MCF 10A (cell line): ENCODE measurements at regions not wholly inside any gene's neighbourhood (a gene's known extent, or its start where the extent isn't known, plus 50 kb on each side); places are given as distances from the start of the nearest gene placed in this dataset.

Source experiments
- BruUV-seq: library from RNA; stranded (reverse); fragments of 400-500 nt; replicated peaks from 2 replicates; lab custom pipeline; 2021; lab: Mats Ljungman, UMichigan
- CTCF ChIA-PET: fragments of 300-600 bp; sonication (Branson Sonifier 250); formaldehyde crosslinking; extraction: SDS; loops from one replicate; lab custom pipeline; 2021; ENCODE audit warnings: antibody characterized with exemption, inconsistent platforms; lab: Yijun Ruan, JAX
- POLR2A ChIA-PET: fragments of 300-600, 350-650 bp; sonication (Branson Sonifier 250); formaldehyde crosslinking; extraction: SDS; loops from one replicate; lab custom pipeline; 2020; ENCODE audit warnings: antibody characterized with exemption, inconsistent platforms; lab: Yijun Ruan, JAX
- DNase-seq: peaks from one replicate; pipeline ENCODE4 v3.0.0-alpha.2; 2018; ENCODE audit not compliant: unreplicated experiment
- H3K27ac Mint-ChIP-seq: one replicate; pipeline ENCODE4 v1.8.0; 2022; ENCODE audit warnings: mild to moderate bottlenecking, low read depth, mixed read lengths; ENCODE audit not compliant: unreplicated experiment
- H3K27me3 Mint-ChIP-seq: one replicate; pipeline ENCODE4 v1.8.0; 2022; ENCODE audit warnings: mixed read lengths; ENCODE audit not compliant: insufficient read depth, unreplicated experiment
- H3K36me3 Mint-ChIP-seq: one replicate; pipeline ENCODE4 v1.8.0; 2022; ENCODE audit warnings: mild to moderate bottlenecking, moderate library complexity, mixed read lengths; ENCODE audit not compliant: insufficient read depth, unreplicated experiment
- H3K4me1 Mint-ChIP-seq: one replicate; pipeline ENCODE4 v1.8.0; 2022; ENCODE audit warnings: mixed read lengths; ENCODE audit not compliant: insufficient read depth, unreplicated experiment
- H3K4me3 Mint-ChIP-seq: one replicate; pipeline ENCODE4 v1.8.0; 2022; ENCODE audit warnings: mild to moderate bottlenecking, moderate library complexity, mixed read lengths; ENCODE audit not compliant: unreplicated experiment
- H3K9me3 Mint-ChIP-seq: one replicate; pipeline ENCODE4 v1.8.0; 2022; ENCODE audit warnings: mixed read lengths; ENCODE audit not compliant: unreplicated experiment
- CTCF ChIP-seq: fragments of 200-600 bp; IDR thresholded peaks from one replicate; pipeline ENCODE4 v1.8.0; 2022; ENCODE audit warnings: antibody characterized with exemption, mild to moderate bottlenecking; ENCODE audit not compliant: unreplicated experiment
- intact Hi-C: fragments of 100-400 bp; cut with micrococcal nuclease; formaldehyde crosslinking; loops from 2 replicates; pipeline ENCODE4 v1.14.1; 2022

GRCh38 chr2:137847443-137847842, 116.8 kb upstream of the HNMT start:
- H3K4me1 Mint-ChIP-seq: no peaks in the 10 kb centered on the region
- no peak for TF ChIP-seq CTCF
- peaks cover 11% of the 10 kb centered on the region for H3K27me3 Mint-ChIP-seq
- CTCF ChIA-PET: no interaction called here
- intact Hi-C loops: no loop called here
- DNase-seq: no peak
- H3K36me3 Mint-ChIP-seq: no peaks in the 10 kb centered on the region
- no peak overlapping the region for H3K4me3 Mint-ChIP-seq
- no peaks in the 10 kb centered on the region for H3K9me3 Mint-ChIP-seq
- POLR2A ChIA-PET: no interaction called here
- no peak overlapping the region for H3K27ac Mint-ChIP-seq
- no TSS peak for BruUV-seq

GRCh38 chr2:137857881-137858280, 106.4 kb upstream of the HNMT start:
- CTCF ChIA-PET: no interaction called here
- TF ChIP-seq CTCF: no peak
- H3K27me3 Mint-ChIP-seq: peaks cover 75% of the 10 kb centered on the region
- H3K9me3 Mint-ChIP-seq: no peaks in the 10 kb centered on the region
- H3K4me3 Mint-ChIP-seq: no peak overlapping the region
- BruUV-seq: no TSS peak
- intact Hi-C loops: no loop called here
- no peak for DNase-seq
- H3K4me1 Mint-ChIP-seq: no peaks in the 10 kb centered on the region
- no peaks in the 10 kb centered on the region for H3K36me3 Mint-ChIP-seq
- POLR2A ChIA-PET: no interaction called here
- no peak overlapping the region for H3K27ac Mint-ChIP-seq

DNA sequence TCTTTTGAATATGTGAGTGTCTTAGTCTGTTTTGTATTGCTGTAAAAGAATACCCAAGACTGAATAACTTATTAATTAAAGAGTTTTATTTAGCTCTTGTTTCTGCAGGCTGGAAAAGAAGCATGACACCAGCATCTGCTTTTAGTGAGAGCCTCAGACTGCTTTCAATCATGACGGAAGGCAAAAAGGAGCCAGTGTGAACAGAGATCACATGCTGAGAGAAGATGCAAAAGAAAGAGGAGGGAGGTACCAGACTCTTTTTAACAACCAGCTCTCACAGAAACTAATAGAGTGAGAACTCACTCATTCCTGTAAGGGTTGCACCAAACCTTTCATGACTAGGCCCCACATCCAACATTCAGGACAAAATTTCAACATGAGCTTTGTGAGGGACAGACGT, 101.6 kb upstream of the HNMT start:
- intact Hi-C loops: no loop called here
- ChIA-PET CTCF (interaction anchor here (0.7 to 4.6 kb wide), 5 partner anchors 11 to 964 kb away, joined by 3 to 41 read pairs (median 4); no protein-coding TSS in a partner anchor), POLR2A (interaction anchor here (0.6 kb wide), 1 partner anchor 10 kb away, joined by 3 read pairs; no protein-coding TSS in a partner anchor)
- no peak overlapping the region for H3K4me3 Mint-ChIP-seq
- no TSS peak for BruUV-seq
- H3K27me3 Mint-ChIP-seq: peaks cover 53% of the 10 kb centered on the region
- no peaks in the 10 kb centered on the region for H3K9me3 Mint-ChIP-seq
- DNase-seq: no peak
- no peak overlapping the region for H3K27ac Mint-ChIP-seq
- no peak for TF ChIP-seq CTCF
- H3K36me3 Mint-ChIP-seq: no peaks in the 10 kb centered on the region
- no peaks in the 10 kb centered on the region for H3K4me1 Mint-ChIP-seq

GRCh38 chr2:137865954-137866540, 98.2 kb upstream of the HNMT start:
- intact Hi-C loops: loop anchor here (1.0 kb wide), 3 partner anchors 20 to 961 kb away; no protein-coding TSS in a partner anchor
- no peak overlapping the region for H3K4me3 Mint-ChIP-seq
- no peaks in the 10 kb centered on the region for H3K9me3 Mint-ChIP-seq
- DNase-seq: peak; percentile 66
- H3K36me3 Mint-ChIP-seq: no peaks in the 10 kb centered on the region
- no peaks in the 10 kb centered on the region for H3K4me1 Mint-ChIP-seq
- peaks cover 21% of the 10 kb centered on the region for H3K27me3 Mint-ChIP-seq
- POLR2A ChIA-PET: no interaction called here
- CTCF ChIA-PET: interaction anchor here (0.5 to 4.6 kb wide), 16 partner anchors 10 to 1413 kb away, joined by 3 to 41 read pairs (median 4); no protein-coding TSS in a partner anchor
- no TSS peak for BruUV-seq
- peak; percentile 70 for TF ChIP-seq CTCF
- no peak overlapping the region for H3K27ac Mint-ChIP-seq
